ENCODE measurements at regions not wholly inside any gene's neighbourhood (a gene's known extent, or its start where the extent isn't known, plus 50 kb on each side); places are given as distances from the start of the nearest gene placed in this dataset.

- TF ChIP-seq, protein P1, sequence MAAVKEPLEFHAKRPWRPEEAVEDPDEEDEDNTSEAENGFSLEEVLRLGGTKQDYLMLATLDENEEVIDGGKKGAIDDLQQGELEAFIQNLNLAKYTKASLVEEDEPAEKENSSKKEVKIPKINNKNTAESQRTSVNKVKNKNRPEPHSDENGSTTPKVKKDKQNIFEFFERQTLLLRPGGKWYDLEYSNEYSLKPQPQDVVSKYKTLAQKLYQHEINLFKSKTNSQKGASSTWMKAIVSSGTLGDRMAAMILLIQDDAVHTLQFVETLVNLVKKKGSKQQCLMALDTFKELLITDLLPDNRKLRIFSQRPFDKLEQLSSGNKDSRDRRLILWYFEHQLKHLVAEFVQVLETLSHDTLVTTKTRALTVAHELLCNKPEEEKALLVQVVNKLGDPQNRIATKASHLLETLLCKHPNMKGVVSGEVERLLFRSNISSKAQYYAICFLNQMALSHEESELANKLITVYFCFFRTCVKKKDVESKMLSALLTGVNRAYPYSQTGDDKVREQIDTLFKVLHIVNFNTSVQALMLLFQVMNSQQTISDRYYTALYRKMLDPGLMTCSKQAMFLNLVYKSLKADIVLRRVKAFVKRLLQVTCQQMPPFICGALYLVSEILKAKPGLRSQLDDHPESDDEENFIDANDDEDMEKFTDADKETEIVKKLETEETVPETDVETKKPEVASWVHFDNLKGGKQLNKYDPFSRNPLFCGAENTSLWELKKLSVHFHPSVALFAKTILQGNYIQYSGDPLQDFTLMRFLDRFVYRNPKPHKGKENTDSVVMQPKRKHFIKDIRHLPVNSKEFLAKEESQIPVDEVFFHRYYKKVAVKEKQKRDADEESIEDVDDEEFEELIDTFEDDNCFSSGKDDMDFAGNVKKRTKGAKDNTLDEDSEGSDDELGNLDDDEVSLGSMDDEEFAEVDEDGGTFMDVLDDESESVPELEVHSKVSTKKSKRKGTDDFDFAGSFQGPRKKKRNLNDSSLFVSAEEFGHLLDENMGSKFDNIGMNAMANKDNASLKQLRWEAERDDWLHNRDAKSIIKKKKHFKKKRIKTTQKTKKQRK (IDR thresholded peaks at IDR 0.05; ENCODE audit: low read depth, low read length) = no peak
- no peak for TF ChIP-seq SUZ12 (IDR thresholded peaks at IDR 0.05; ENCODE audit: unreplicated experiment)
- no peak for TF ChIP-seq TBL1XR1 (IDR thresholded peaks at IDR 0.05; ENCODE audit: low read depth, low read length)
- TF ChIP-seq, protein P2, sequence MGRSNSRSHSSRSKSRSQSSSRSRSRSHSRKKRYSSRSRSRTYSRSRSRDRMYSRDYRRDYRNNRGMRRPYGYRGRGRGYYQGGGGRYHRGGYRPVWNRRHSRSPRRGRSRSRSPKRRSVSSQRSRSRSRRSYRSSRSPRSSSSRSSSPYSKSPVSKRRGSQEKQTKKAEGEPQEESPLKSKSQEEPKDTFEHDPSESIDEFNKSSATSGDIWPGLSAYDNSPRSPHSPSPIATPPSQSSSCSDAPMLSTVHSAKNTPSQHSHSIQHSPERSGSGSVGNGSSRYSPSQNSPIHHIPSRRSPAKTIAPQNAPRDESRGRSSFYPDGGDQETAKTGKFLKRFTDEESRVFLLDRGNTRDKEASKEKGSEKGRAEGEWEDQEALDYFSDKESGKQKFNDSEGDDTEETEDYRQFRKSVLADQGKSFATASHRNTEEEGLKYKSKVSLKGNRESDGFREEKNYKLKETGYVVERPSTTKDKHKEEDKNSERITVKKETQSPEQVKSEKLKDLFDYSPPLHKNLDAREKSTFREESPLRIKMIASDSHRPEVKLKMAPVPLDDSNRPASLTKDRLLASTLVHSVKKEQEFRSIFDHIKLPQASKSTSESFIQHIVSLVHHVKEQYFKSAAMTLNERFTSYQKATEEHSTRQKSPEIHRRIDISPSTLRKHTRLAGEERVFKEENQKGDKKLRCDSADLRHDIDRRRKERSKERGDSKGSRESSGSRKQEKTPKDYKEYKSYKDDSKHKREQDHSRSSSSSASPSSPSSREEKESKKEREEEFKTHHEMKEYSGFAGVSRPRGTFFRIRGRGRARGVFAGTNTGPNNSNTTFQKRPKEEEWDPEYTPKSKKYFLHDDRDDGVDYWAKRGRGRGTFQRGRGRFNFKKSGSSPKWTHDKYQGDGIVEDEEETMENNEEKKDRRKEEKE (IDR thresholded peaks at IDR 0.05) = no peak
- no peak for TF ChIP-seq FOXM1 (IDR thresholded peaks at IDR 0.05; ENCODE audit: low read depth, low read length)
Measured at GRCh38 chr20:48298851-48299484, 513.7 kb upstream of the SULF2 start (continued).

- Histone ChIP-seq H3K4me1 (ENCODE audit: control insufficient read depth, insufficient read depth, low read length) (no peaks in the 10 kb centered on the region), H3K4me2 (ENCODE audit: control insufficient read depth, insufficient read depth) (no peak overlapping the region), H4K20me1 (ENCODE audit: control insufficient read depth, insufficient read depth) (no peaks in the 10 kb centered on the region), H3K36me3 (ENCODE audit: control insufficient read depth in 2 of 2, insufficient read depth in 2 of 2, low read length in 1 of 2) (no peaks in the 10 kb centered on the region), H3K27ac (ENCODE audit: control insufficient read depth, insufficient read depth) (no peak overlapping the region), H2AFZ (ENCODE audit: control insufficient read depth, low read depth, low read length) (no peak overlapping the region), H3K9ac (ENCODE audit: control insufficient read depth, insufficient read depth, low read length) (no peak overlapping the region), H3K27me3 (replicated peaks in 1 of 2; ENCODE audit: control insufficient read depth in 2 of 2, insufficient read depth in 2 of 2, low read length in 1 of 2) (no peaks in the 10 kb centered on the region), H3K9me3 (replicated peaks; ENCODE audit: control insufficient read depth, insufficient read depth, low read length) (no peaks in the 10 kb centered on the region), H3K4me3 (no peak overlapping the region), H3K79me2 (ENCODE audit: control insufficient read depth, insufficient read depth, low read length) (no peaks in the 10 kb centered on the region)
- ChIA-PET RAD21 (ENCODE audit: unreplicated experiment) (no interaction called here), CTCF (no interaction called here), SMC1A (ENCODE audit: uncharacterized antibody, unreplicated experiment) (no interaction called here), POLR2A (interaction anchor here (0.7 kb wide), 1 partner anchor 1931 kb away, joined by 3 read pairs; no protein-coding TSS in a partner anchor)
- no peak for ATAC-seq
- in situ Hi-C loops (cut with MboI) (no loop called here), intact Hi-C loops (cut with micrococcal nuclease; ENCODE audit: unreplicated experiment) (no loop called here)
- DNase-seq (ENCODE audit: low read depth, low spot score) = no peak
- no peak for FAIRE-seq
- no TSS peak for BruUV-seq (replicated peaks)
- TF ChIP-seq, protein P3, sequence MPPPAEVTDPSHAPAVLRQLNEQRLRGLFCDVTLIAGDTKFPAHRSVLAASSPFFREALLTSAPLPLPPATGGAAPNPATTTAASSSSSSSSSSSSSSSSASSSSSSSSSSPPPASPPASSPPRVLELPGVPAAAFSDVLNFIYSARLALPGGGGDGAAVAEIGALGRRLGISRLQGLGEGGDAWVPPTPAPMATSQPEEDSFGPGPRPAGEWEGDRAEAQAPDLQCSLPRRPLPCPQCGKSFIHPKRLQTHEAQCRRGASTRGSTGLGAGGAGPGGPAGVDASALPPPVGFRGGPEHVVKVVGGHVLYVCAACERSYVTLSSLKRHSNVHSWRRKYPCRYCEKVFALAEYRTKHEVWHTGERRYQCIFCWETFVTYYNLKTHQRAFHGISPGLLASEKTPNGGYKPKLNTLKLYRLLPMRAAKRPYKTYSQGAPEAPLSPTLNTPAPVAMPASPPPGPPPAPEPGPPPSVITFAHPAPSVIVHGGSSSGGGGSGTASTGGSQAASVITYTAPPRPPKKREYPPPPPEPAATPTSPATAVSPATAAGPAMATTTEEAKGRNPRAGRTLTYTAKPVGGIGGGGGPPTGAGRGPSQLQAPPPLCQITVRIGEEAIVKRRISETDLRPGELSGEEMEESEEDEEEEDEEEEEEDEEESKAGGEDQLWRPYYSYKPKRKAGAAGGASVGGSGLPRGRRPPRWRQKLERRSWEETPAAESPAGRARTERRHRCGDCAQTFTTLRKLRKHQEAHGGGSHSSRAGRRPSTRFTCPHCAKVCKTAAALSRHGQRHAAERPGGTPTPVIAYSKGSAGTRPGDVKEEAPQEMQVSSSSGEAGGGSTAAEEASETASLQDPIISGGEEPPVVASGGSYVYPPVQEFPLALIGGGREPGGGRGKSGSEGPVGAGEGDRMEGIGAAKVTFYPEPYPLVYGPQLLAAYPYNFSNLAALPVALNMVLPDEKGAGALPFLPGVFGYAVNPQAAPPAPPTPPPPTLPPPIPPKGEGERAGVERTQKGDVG (CRISPR knock-in tag; IDR thresholded peaks at IDR 0.05) = no peak
- TF ChIP-seq ZNF207 (IDR thresholded peaks at IDR 0.05; ENCODE audit: borderline replicate concordance) (no peak), USF2 (IDR thresholded peaks at IDR 0.05; ENCODE audit: borderline replicate concordance, low read depth, low read length) (no peak), PAX8 (IDR thresholded peaks at IDR 0.05) (no peak), PML (IDR thresholded peaks at IDR 0.05; ENCODE audit: low read length) (no peak), MEF2A (IDR thresholded peaks at IDR 0.05; ENCODE audit: insufficient read depth, low read depth, low read length) (no peak), EED (IDR thresholded peaks at IDR 0.05; ENCODE audit: low read depth) (no peak), HDAC6 (IDR thresholded peaks at IDR 0.05; ENCODE audit: unreplicated experiment) (no peak), FOXK2 (IDR thresholded peaks at IDR 0.05) (no peak)
Measured at GRCh38 chr20:48298433-48298832, 513.2 kb upstream of the SULF2 start.
